Fibroblast of the aortic adventitia (primary cell): ENCODE measurements at regions not wholly inside any gene's neighbourhood (a gene's known extent, or its start where the extent isn't known, plus 50 kb on each side); places are given as distances from the start of the nearest gene placed in this dataset.

Source experiments
- DNase-seq: peaks from one replicate; pipeline ENCODE4 v3.0.0-alpha.2; 2010; ENCODE audit warnings: low read depth
- H3K4me3 ChIP-seq: 2 replicates; pipeline ENCODE4 v1.5.1; 2011; ENCODE audit warnings: low read depth, mild to moderate bottlenecking, control low read depth, low read length, moderate library complexity
- CTCF ChIP-seq: IDR thresholded peaks from 2 replicates; pipeline ENCODE4 v1.5.1; 2011; ENCODE audit warnings: mild to moderate bottlenecking, low read length, control low read depth, inconsistent platforms; ENCODE audit not compliant: insufficient read depth

GRCh38 chr16:56140645-56141044 lies 50.6 kb upstream of the GNAO1 start:
- TF ChIP-seq CTCF, result no peak
- no peak overlapping the region for H3K4me3 ChIP-seq
- no peak for DNase-seq

GRCh38 chr16:56137269-56137668 lies 54.0 kb upstream of the GNAO1 start:
- H3K4me3 ChIP-seq, result no peak overlapping the region
- no peak for TF ChIP-seq CTCF
- DNase-seq, result no peak

GRCh38 chr16:56136256-56136655 lies 55.0 kb upstream of the GNAO1 start:
- no peak for TF ChIP-seq CTCF
- no peak overlapping the region for H3K4me3 ChIP-seq
- DNase-seq, result no peak

GRCh38 chr16:56134790-56135189 lies 56.5 kb upstream of the GNAO1 start:
- DNase-seq, result no peak
- no peak overlapping the region for H3K4me3 ChIP-seq
- no peak for TF ChIP-seq CTCF

- DNase-seq, result no peak
- no peak for TF ChIP-seq CTCF
- H3K4me3 ChIP-seq, result no peak overlapping the region
These were observed 65.4 kb upstream of the GNAO1 start for GRCh38 chr16:56125922-56126321.

GRCh38 chr16:56122251-56122650 lies 69.0 kb upstream of the GNAO1 start:
- no peak overlapping the region for H3K4me3 ChIP-seq
- no peak for DNase-seq
- TF ChIP-seq CTCF, result no peak

- no peak for TF ChIP-seq CTCF
- no peak overlapping the region for H3K4me3 ChIP-seq
- no peak for DNase-seq
These were observed 70.2 kb upstream of the GNAO1 start for GRCh38 chr16:56121156-56121500.
